ENCODE measurements at regions not wholly inside any gene's neighbourhood (a gene's known extent, or its start where the extent isn't known, plus 50 kb on each side); places are given as distances from the start of the nearest gene placed in this dataset.
"Not testable (repeated sequence)": the region's sequence is repeated elsewhere in the genome, so short reads cannot be mapped to it uniquely, and the experiment has no call there.

DNA sequence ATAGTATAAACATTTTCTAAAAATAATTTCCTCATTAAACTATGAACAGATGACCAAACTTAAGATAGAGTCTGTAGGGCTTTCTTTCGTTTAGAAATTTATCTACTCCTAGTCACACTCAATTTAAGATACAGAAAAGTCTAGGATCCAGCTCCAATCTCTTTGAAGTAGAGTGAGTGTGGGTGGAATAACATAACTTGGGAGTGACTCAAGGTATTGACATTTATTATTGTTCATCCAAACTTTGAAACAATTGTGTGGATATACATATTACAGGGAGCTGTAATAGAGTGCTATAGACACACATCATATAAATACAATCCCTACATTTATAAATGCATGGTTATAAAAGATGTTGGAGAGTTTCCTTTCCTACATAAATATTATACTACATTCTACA is 715.2 kb upstream of the MANEA start:
- no peaks in the 10 kb centered on the region for H3K36me3 ChIP-seq (replicated peaks; ENCODE audit: low read depth, low read length)
- TF ChIP-seq EZH2phosphoT487 (IDR thresholded peaks at IDR 0.05; ENCODE audit: low read depth), result no peak
- TF ChIP-seq, protein P1, sequence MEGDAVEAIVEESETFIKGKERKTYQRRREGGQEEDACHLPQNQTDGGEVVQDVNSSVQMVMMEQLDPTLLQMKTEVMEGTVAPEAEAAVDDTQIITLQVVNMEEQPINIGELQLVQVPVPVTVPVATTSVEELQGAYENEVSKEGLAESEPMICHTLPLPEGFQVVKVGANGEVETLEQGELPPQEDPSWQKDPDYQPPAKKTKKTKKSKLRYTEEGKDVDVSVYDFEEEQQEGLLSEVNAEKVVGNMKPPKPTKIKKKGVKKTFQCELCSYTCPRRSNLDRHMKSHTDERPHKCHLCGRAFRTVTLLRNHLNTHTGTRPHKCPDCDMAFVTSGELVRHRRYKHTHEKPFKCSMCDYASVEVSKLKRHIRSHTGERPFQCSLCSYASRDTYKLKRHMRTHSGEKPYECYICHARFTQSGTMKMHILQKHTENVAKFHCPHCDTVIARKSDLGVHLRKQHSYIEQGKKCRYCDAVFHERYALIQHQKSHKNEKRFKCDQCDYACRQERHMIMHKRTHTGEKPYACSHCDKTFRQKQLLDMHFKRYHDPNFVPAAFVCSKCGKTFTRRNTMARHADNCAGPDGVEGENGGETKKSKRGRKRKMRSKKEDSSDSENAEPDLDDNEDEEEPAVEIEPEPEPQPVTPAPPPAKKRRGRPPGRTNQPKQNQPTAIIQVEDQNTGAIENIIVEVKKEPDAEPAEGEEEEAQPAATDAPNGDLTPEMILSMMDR (IDR thresholded peaks at IDR 0.05; ENCODE audit: low read depth, low read length), result no peak
- no peak overlapping the region for H2AFZ ChIP-seq (ENCODE audit: low read depth, low read length)
- no peaks in the 10 kb centered on the region for H3K27me3 ChIP-seq (ENCODE audit: low read depth, low read length)
- no peak overlapping the region for H3K9ac ChIP-seq (ENCODE audit: low read length)
- no peak overlapping the region for H3K4me2 ChIP-seq (ENCODE audit: low read length)
- no peaks in the 10 kb centered on the region for H3K79me2 ChIP-seq (ENCODE audit: low read length)
- no peak overlapping the region for H3K27ac ChIP-seq (ENCODE audit: low read length)
- no peaks in the 10 kb centered on the region for H4K20me1 ChIP-seq (ENCODE audit: insufficient read depth, low read length)
- H3K4me1 ChIP-seq (ENCODE audit: low read length), result 0 out of 2 replicates have a peak, but pooled peaks cover 3% of the 10 kb centered on the region
- H3K4me3 ChIP-seq (ENCODE audit: low read length), result no peak overlapping the region
- no peaks in the 10 kb centered on the region for H3K9me3 ChIP-seq (ENCODE audit: insufficient read depth, low read length)

DNA sequence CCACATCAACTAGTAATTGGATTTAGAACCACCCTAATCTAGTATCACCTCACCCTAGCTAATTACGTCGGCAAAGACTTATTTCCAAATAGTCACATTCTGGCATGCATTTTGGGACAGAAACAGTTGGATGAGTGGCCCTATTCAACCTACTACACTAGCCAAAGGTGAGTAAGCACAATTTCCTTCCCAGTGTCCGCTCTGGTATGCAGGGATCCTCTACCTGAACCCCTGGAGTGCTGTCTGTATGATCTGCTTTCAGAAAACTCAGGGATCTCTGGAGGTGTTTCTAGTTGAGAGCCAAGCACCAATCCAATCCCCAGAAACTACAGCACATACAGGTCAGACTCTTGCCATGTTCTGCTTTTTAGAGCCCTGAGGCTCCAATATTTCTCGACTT is 717.4 kb upstream of the MANEA start:
- Histone ChIP-seq H3K4me3 (ENCODE audit: low read length) (no peak overlapping the region), H3K79me2 (ENCODE audit: low read length) (no peaks in the 10 kb centered on the region), H3K9me3 (ENCODE audit: insufficient read depth, low read length) (no peaks in the 10 kb centered on the region), H3K27me3 (ENCODE audit: low read depth, low read length) (no peaks in the 10 kb centered on the region), H3K4me1 (ENCODE audit: low read length) (0 out of 2 replicates have a peak, but pooled peaks cover 3% of the 10 kb centered on the region), H3K9ac (ENCODE audit: low read length) (no peak overlapping the region), H4K20me1 (ENCODE audit: insufficient read depth, low read length) (no peaks in the 10 kb centered on the region), H3K27ac (ENCODE audit: low read length) (no peak overlapping the region), H3K36me3 (replicated peaks; ENCODE audit: low read depth, low read length) (no peaks in the 10 kb centered on the region), H3K4me2 (ENCODE audit: low read length) (no peak overlapping the region), H2AFZ (ENCODE audit: low read depth, low read length) (no peak overlapping the region)
- TF ChIP-seq EZH2phosphoT487 (IDR thresholded peaks at IDR 0.05; ENCODE audit: low read depth), result no peak
- TF ChIP-seq, protein P1 (IDR thresholded peaks at IDR 0.05; ENCODE audit: low read depth, low read length), result no peak

DNA sequence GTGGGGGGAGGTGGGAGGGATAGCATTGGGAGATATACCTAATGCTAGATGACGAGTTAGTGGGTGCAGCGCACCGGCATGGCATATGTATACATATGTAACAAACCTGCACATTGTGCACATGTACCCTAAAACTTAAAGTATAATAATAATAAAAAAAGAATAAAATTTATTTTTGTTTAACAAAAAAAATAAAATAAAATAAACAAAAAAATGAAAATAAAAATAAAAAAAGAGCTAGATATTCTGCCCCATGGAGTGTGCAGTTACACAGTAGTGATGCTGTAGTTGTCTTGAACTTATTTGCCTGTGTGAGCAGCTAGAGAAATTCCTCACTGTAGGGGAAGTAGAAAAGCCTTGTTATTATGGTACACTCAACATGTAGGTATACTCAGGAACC is 720.3 kb upstream of the MANEA start:
- H3K9ac ChIP-seq (ENCODE audit: low read length); H4K20me1 ChIP-seq (ENCODE audit: insufficient read depth, low read length); H2AFZ ChIP-seq (ENCODE audit: low read depth, low read length); H3K27me3 ChIP-seq (ENCODE audit: low read depth, low read length); H3K27ac ChIP-seq (ENCODE audit: low read length); H3K79me2 ChIP-seq (ENCODE audit: low read length); H3K4me2 ChIP-seq (ENCODE audit: low read length); H3K36me3 ChIP-seq (replicated peaks; ENCODE audit: low read depth, low read length); H3K9me3 ChIP-seq (ENCODE audit: insufficient read depth, low read length); H3K4me1 ChIP-seq (ENCODE audit: low read length); H3K4me3 ChIP-seq (ENCODE audit: low read length): not testable (repeated sequence)

DNA sequence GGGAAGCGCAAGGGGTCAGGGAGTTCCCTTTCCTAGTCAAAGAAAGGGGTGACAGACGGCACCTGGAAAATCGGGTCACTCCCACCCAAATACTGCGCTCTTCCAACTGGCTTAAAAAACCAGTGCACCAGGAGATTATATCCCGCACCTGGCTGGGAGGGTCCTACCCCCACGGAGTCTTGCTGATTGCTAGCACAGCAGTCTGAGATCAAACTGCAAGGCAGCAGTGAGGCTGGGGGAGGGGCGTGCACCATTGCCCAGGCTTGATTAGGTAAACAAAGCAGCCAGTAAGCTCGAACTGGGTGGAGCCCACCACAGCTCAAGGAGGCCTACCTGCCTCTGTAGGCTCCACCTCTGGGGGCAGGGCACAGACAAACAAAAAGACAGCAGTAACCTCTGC is 726.0 kb upstream of the MANEA start:
- not testable (repeated sequence) for H4K20me1 ChIP-seq (ENCODE audit: insufficient read depth, low read length); H3K27me3 ChIP-seq (ENCODE audit: low read depth, low read length); H3K79me2 ChIP-seq (ENCODE audit: low read length); H3K4me2 ChIP-seq (ENCODE audit: low read length); H3K4me1 ChIP-seq (ENCODE audit: low read length); H3K27ac ChIP-seq (ENCODE audit: low read length); H3K9me3 ChIP-seq (ENCODE audit: insufficient read depth, low read length); H3K4me3 ChIP-seq (ENCODE audit: low read length); H2AFZ ChIP-seq (ENCODE audit: low read depth, low read length); H3K9ac ChIP-seq (ENCODE audit: low read length); H3K36me3 ChIP-seq (replicated peaks; ENCODE audit: low read depth, low read length)

DNA sequence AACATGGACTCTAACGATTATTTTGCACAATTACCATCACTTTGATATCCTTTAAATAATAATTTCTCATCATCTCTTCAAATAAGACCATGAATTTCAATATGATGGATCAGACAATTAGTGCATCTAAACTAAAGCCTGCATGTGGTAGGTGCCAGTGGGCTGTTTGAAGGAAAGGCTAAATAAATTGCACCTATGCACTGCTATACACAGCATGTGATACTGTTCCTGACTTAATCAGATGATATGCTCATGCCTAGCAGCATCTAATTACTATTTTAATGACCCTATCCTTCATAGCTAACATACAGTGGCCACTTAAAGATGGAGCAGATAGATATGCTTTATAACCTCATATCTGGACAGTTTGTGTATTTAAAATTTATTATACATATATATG is 731.6 kb upstream of the MANEA start:
- TF ChIP-seq EZH2phosphoT487 (IDR thresholded peaks at IDR 0.05; ENCODE audit: low read depth), result no peak
- TF ChIP-seq, protein P1 (IDR thresholded peaks at IDR 0.05; ENCODE audit: low read depth, low read length), result no peak
- Histone ChIP-seq H2AFZ (ENCODE audit: low read depth, low read length) (no peak overlapping the region), H3K4me2 (ENCODE audit: low read length) (no peak overlapping the region), H3K27me3 (ENCODE audit: low read depth, low read length) (no peaks in the 10 kb centered on the region), H3K36me3 (replicated peaks; ENCODE audit: low read depth, low read length) (no peaks in the 10 kb centered on the region), H4K20me1 (ENCODE audit: insufficient read depth, low read length) (no peaks in the 10 kb centered on the region), H3K79me2 (ENCODE audit: low read length) (no peaks in the 10 kb centered on the region), H3K9me3 (ENCODE audit: insufficient read depth, low read length) (no peaks in the 10 kb centered on the region), H3K4me1 (ENCODE audit: low read length) (no peaks in the 10 kb centered on the region), H3K4me3 (ENCODE audit: low read length) (no peak overlapping the region), H3K9ac (ENCODE audit: low read length) (no peak overlapping the region), H3K27ac (ENCODE audit: low read length) (no peak overlapping the region)

All from OCI-LY3 (cell line).